GM18873 (cell line): ENCODE measurements at regions not wholly inside any gene's neighbourhood (a gene's known extent, or its start where the extent isn't known, plus 50 kb on each side); places are given as distances from the start of the nearest gene placed in this dataset.
A peak's percentile ranks its signal among the peaks of the same experiment; 100 is the strongest.

Experiments used
- ATAC-seq: cut with Tn5 transposase; IDR thresholded peaks from one replicate; pipeline ENCODE4 v1.9.1; 2021; ENCODE audit warnings: mild to moderate bottlenecking, moderate library complexity, moderate number of reproducible peaks; ENCODE audit not compliant: unreplicated experiment, low FRiP score

DNA sequence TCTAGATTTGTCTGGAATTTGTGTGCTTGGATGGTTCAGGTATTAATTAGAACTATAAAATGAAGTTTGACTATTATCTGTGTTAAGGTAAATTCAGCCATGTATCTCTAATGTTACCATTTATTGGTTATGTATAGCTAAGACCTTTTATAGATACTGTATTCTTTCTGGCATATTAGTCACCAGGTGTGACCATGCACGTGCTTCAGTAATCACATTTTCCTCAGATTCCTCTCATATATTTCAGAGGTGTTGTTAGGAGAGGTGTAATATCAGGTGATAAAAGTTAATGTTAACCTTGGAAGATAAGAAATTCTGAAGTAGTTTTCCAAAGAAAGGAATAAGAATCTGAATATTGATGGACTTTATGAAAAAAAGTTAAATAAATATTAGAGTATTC is 194.5 kb upstream of the KHDRBS2 start:
- ATAC-seq = no peak

DNA sequence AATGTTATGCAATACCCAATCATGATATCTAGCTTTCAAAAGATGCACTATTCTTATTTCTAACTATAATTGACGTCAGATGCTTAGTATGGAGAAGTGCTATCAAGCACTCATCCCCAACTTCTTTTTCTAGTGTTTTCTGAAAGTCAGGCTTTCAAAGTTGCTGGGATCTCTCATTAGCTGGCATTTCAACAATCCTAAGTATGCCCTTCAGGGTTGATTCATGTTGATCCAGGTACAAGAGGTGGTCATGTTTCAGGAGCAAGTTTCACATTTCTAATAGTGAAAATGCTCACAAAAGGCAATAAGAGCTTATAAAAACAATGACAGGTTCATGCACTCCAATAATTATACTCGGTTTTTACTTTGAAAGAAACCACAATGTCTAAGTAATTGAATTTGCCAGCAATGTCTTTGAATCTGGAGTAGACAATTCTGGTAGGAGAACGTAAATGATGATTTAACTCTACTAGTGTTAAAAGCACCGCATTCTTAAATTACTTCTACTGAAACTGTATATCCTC is 193.7 kb upstream of the KHDRBS2 start:
- no peak for ATAC-seq

DNA sequence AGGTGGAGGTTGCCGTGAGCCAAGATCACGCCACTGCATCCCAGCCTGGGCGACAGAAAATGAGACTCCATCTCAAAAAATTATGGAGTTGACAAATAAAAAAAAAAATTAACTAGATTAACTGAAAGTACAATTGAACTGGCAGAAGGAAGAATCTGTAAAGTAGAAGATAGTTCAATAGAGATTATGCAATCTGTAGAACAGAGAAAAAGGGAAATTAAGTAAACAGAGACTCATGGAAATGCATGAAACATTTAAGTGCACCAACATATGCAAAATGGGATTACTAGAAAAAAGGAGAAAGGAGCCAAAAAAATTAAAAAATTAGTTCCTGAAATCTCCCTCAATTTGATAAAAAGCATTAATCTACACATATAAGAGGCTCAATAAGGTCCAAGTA is 188.8 kb upstream of the KHDRBS2 start:
- ATAC-seq = no peak

DNA sequence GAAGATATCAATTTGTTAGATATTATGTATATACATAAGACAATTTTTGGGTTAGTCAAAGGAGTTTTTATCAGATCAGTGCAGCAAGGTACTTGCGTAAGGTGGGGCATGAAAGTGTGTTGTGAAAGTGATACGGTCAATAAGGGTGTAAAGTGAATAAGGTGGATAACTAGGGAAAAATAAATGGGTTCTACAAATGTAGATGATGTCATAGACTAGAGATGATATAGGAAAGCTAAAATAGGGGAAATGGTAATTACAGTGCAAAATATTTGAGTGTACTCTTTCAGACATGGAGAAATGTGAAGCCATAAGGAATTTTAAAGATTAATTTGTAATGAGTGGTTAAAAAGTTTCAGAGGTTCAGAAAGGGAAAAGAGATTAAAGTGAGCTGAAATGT is 180.6 kb upstream of the KHDRBS2 start:
- ATAC-seq = no peak

DNA sequence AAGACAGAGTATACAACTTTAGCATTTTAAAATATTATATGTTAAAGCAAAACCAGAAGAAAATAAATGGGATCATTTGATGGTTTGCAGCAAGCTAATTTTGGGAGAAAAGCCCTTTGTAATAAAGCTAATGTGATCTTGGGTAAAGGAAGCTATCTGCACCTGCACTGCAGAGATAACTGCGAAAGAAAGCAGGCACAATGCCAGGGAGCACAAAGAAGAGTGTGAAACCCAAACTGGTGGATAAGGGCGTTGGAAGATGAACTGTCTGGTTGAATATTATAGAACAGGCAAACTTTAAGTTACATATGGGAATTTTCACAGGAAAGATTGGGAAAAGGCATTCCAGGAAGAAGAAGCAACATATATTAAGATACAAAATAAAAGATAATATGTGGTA is 179.2 kb upstream of the KHDRBS2 start:
- ATAC-seq = no peak

DNA sequence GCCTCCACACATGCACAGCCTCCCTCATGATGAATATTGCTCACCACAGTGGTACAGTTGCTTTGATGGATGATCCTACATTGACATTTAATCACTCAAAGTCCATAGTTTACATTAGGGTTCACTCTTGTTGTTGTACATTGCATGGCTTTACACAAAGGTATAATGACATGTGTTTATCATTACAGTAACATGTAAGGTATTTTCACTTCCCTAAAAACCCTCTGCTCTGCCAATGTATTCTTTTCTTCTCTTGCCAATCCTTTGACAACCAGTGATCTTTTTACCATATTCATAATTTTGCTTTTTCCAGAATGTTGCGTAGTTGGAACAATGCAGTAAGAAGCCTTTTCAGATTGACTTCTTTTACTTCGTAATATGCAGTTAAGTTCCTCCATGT is 166.6 kb upstream of the KHDRBS2 start:
- no peak for ATAC-seq

DNA sequence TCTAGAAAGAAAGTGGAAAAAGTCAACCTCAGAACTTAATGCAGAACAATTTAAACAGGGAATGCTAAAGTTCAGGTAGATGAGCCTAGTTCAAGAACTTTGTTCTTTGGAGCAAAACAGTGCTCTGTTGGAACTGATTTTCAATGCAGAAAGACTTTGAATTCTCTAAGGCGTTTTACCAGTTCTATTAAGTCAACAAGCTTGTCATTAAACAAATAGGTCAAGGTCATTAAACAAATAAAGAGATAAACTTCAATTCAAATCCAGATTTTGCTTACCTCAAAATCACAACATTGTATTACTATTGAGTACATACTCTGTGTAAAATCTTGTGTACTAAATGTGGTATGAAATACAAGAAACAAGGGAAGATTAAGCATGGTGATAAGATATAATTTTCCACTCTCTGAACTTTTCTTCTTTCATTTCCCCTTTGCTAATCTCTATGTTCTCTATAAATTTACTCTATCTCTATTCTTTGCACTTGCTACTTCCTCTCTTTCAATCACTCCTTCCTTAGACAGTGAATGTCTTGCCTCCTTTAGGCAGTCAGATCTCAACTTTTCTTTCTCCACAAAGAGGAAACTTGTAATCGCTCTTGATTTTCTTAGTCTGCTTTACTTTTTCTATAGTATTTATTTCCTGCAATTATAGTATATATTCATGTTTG is 160.8 kb upstream of the KHDRBS2 start:
- no peak for ATAC-seq

DNA sequence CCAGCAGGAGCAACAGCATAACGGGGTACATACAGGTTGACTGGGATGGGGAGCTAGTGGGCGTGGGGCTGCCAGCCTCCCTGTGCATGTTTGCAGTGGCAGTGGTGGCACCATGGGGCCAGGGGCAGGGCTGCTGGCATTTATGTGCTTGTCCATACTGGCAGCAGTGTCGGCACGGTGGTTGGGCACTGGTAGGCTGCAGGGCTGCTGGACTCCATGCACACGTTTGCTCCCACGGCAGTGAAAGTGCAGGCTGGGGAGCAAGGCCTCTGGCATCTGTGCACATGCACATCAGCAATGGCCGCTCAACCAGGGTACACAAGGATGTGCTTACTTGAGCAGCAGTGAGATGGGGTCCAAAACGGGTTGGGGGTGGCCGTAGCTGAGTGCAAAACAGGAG is 159.5 kb upstream of the KHDRBS2 start:
- no peak for ATAC-seq

DNA sequence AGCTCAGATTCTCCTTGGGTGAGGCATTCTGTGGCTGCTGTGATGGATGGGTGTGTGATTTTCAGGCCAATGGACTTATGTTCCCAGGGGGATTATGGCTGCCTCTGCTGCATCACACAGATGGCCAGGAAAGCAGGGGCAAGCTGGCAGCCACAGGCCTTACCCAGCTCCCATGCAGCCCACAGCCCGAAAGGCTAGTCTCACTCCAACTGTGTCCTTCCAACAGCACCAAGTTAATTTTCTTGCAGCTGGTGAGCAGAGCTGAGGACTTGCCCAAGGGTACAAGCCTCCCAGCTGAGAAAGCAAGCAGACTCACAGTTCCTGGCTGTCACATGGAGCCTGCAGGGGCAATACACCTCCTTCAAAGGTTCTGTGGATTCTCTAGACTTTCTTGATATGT is 155.2 kb upstream of the KHDRBS2 start:
- no peak for ATAC-seq

DNA sequence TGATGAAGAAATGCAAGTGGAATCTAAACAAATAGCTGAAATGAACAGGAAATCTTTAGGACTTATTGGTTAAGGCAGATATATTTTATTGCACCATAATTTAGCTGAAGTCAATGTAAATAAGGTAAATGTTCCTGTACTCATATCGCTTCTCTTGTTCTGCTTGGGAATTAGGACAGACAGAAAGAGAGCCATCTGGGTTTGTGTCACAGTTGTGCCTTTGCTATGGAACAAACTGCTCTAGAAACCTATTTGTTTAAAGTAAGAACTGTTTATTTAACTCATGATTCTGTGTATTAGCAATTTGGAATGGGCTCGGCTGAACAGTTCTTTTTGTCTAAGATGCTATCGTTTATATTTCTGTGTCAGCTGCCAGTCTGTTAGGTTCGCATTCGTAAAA is 143.8 kb upstream of the KHDRBS2 start:
- no peak for ATAC-seq

DNA sequence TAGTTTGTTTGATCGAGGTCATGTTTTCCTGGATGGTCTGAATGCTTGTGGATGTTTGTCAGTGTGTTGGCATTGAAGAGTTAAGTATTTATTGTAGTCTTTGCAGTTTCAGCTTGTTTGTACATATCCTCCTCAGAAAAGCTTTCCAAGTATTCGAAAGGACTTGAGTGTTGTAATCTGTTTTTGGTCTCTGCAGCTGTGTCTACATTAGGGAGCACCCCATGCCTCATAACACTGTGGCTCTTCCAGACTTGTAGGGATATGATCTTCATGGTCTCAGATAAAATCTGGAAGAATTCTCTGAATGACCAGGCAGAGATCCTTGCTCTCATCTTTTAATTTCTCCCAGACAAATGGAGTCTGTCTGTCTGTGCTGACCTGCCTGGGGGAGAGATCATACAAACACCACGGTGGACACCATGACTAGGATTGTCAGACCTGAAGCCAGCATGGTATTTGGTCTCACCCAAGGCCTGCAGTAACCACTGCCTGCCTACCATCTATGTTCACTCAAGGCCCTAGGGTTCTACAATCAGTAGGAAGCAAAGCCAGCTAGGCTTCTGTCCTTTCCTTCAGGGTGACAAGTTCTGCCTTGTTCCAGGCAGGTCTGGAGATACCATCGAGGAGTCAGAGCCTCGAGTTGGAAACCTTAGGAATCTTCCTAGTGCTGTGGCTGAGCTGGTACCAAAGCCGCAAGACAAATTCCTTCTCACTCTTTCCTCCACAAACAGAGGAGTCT is 114.7 kb upstream of the KHDRBS2 start:
- ATAC-seq = no peak

DNA sequence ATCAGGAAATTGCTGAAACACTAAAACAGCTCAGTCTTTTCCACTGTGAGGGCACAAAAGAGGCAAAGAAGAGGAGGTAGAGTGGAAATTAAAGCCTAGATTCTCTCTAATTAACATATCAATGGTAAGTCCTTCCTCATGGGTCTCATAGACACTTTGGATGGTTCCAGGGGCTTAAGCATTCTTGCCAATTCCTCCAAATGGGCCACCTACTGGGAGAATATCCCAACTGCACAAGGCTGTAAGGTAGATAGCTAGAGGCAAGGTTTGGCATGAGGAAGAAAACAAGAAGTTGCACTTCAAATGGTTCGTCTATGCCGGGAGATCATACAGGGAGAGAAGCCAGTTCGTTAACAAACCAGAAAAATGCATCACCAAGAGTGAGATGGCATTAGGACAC is 107.6 kb upstream of the KHDRBS2 start:
- ATAC-seq = no peak

DNA sequence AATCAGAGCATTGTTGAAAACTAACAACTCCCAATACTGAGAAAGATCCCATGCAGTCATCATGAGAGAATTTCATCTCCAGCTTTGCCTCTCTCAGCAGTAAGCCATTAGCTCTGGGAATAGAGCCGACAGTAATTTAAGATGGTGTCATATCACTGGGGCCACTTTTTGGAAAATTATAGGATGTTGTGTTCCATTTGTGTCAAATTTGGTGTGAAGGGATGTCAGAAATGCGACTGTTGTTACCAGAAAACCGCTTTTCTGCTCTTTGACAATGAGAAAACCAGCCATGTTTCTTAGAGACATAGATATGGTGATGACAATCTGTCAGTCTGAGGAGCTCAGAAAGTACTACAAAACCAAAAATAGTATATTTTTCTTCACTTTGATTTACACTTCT is 106.3 kb upstream of the KHDRBS2 start:
- no peak for ATAC-seq

DNA sequence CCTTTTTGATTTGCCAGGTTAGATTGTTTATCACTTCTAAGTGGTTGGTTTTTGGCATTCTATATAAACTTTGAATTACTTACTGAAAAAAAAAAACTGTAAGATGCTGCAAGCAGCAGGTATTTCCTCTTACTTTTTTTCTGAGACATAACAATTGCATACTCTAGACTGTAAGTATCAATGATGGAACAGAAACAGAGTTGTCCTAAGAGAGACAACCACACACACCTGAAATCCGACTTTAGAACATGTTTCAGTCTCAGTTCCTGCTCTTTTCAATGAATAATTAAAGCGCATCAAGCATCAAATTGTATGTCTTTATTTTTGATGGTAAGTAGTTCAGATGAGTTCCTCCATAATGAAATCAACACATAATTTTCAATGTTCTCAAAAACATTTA is 105.3 kb upstream of the KHDRBS2 start:
- ATAC-seq = no peak

DNA sequence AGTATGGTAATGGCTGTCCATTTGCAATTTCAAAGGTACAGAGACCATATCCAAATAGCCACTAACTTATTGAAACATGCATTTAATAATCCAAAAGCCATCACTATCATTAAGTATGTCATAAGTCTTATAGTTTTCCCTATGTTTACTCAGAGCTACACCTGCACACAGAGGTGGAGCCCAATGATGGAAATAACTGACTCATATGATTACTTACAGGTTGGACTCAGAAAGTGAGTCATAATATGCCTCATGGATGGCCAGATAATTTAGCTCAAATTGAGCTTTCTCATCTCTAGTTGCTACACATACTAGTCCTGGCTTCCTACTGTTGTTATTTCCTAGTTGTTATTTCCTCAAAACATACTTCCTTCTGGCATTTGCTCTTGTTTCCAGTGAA is 104.4 kb upstream of the KHDRBS2 start:
- ATAC-seq = no peak

DNA sequence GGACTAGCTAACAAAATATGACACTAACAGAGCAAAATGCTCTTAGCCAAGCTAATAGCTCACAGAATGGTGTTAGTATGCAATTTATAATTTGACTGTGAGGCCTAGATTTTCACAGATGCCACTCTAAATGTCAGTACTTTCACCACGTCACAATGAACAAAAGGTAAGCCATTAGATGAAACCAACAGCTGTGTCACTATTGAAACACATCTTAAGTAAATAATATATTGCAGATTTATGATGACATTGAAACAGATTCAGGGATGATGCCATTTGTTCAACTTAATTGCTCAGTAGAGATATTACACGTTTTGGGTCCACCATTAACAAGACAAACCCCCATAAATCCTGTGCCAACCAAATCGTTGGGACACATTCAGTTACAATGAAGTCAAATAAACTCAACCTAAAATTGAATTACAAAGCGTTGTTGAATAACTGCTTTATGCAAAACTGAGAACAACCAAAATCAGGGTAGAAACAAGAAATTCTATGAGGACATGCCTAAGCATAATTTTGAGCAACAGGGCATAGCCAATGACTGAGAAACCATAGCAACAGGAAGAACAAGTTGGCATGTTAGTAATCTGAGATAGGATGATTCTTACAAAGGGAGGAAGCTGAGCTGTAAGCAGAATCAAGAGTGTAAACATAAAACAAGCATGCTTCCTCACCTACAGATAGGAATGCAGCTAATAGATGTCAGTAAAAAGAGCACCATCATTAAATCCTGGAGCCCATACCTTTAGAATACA is 85.6 kb upstream of the KHDRBS2 start:
- ATAC-seq = no peak

DNA sequence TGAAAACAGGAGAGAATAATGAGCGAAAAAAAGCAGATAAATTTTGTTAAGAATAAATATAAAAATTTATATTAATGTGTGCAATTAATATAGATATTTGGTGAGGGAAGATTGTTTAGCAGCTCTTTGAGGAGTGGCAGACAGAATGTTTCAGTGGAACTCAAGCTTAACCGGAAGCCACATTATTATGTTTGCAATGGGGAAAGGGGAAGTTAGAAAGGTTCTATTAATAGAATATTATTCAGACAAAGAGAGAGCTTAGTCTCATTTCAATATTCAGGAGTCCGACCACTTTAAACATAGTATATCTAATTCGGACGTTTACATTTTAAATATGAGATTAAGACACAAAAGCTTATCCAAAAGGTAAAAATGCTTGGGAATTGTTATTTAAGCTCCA is 81.6 kb upstream of the KHDRBS2 start:
- ATAC-seq = peak; percentile 98

DNA sequence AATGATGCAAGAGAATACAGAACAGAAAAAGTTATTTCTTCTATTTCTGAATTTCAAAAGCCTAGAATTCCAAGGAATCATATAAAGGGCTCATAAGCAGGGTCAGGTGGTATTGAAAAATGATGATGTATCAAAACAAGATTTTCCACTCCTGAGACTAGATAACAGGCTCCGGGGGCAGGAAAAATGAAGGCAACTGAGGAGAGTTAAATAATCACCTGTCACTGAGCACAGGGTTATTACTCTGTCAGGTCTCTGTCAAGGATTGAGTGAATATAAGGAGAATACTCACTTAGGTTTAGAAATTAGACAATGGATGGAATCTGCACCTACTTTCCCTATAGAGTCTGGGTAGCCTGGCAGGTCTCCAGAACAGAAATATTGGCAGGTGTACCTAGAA is 76.1 kb upstream of the KHDRBS2 start:
- ATAC-seq = no peak

DNA sequence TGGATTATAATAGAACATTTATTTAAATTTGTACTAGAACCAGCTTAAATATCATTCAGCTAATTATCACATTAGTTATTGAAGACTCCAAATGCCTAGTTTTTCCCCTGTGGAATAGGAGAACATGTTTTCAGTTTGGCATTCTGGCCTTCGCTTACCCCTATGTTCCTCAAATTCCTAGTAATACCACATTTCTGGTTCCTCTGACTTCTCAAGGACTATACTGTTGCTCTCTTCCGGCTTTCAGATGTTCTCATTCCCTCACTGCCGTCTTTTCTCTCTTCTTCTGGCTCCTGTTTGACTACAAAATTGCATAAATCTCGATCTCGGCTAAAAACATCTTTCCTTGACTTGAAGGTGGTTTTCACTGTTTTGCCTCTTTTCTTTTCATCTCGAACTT is 71.8 kb upstream of the KHDRBS2 start:
- ATAC-seq = no peak

DNA sequence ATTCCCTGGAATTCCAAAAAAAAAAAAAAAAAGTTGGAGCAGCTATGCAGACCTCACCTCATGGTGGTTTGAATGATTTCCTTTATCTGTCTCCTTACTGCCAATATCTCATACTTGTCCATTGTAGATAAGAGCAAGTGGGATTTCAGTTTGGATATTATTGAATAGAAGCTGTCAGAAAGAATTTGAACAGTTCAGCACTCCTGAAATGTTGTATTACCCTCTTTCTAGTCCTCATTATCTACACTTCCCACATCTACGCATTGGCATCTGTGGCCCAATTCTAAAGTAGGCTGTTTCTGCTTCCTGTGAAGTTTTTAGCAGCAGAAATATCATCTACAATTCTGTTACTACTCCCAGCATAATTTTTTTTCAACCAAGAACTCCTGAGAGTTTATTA is 68.2 kb upstream of the KHDRBS2 start:
- ATAC-seq = no peak

DNA sequence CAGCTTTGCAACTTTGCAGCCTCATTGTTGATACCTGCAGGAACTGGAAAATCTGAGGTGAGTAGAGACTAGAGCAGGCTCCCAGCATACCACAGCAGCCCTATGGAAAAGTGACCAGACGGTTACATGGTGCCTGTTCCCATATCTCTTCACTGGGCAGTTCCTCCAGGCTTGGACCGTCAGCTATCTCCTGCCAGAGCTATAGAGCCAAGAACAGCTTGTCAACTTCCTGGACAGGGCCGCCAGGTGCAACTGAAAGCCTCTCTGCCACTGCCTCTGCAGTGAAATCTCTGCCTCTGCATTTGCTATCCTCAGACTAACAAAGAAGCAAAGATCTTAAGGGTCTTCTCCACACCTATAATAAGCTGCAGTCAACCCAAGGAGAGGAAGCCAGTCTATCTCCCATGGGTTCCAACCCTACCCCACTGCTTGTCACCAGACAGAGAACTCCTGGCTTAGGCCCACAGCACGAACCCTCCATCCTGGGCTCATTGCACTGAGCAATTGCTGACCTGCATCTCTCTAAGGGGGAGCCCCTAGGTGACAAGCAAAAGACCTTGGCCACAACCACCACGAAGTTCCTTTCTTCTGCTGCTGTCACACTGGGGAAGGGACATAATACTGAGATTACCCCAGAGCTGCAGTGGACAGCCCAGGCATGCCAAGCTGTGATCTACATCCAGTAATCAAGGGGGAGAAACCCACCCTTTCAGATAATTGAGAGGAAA is 60.1 kb upstream of the KHDRBS2 start:
- ATAC-seq = no peak
